Natural killer cell (primary cell): ENCODE measurements at regions not wholly inside any gene's neighbourhood (a gene's known extent, or its start where the extent isn't known, plus 50 kb on each side); places are given as distances from the start of the nearest gene placed in this dataset.

Experiments
- ATAC-seq, 3 donors: fragments of 150-1000 bp in 2 of 3; fragments of 200-7000 bp in 1 of 3; cut with Tn5 transposase; 1 replicate in 1 of 3; 2 replicates in 2 of 3; pipeline ENCODE4 v1.10.0; 2021; ENCODE audit warnings: mild to moderate bottlenecking in 2 of 3, moderate library complexity in 2 of 3
- DNase-seq, 2 donors: peaks; one replicate each; pipeline versions ENCODE4 v3.0.0 to v3.0.0-alpha.2; 2013 to 2021; ENCODE audit warnings: mixed read lengths in 1 of 2
- H3K27ac ChIP-seq: one replicate; pipeline ENCODE4 v1.5.1; 2013; ENCODE audit warnings: mild to moderate bottlenecking, low read length
- H3K27me3 ChIP-seq: one replicate; pipeline ENCODE4 v1.6.1; 2013; ENCODE audit warnings: low read length; ENCODE audit not compliant: control insufficient read depth, insufficient read depth
- H3K36me3 ChIP-seq: one replicate; pipeline ENCODE4 v1.6.1; 2013; ENCODE audit warnings: low read length; ENCODE audit not compliant: control insufficient read depth, insufficient read depth
- H3K4me1 ChIP-seq: one replicate; pipeline ENCODE4 v1.6.1; 2013; ENCODE audit warnings: low read length; ENCODE audit not compliant: control insufficient read depth, insufficient read depth
- H3K4me3 ChIP-seq: one replicate; pipeline ENCODE4 v1.5.1; 2013; ENCODE audit warnings: low read length
- H3K9me3 ChIP-seq: one replicate; pipeline ENCODE4 v1.6.1; 2013; ENCODE audit warnings: low read length; ENCODE audit not compliant: control insufficient read depth, insufficient read depth
- H3K27ac Mint-ChIP-seq, 2 donors: one replicate each; pipeline ENCODE4 v1.8.0; 2022; ENCODE audit warnings: mild to moderate bottlenecking in 2 of 2, mixed read lengths in 2 of 2, moderate library complexity in 1 of 2
- H3K27me3 Mint-ChIP-seq, 2 donors: one replicate each; pipeline ENCODE4 v1.8.0; 2022; ENCODE audit warnings: low read depth in 2 of 2, mixed read lengths in 2 of 2
- H3K36me3 Mint-ChIP-seq: one replicate; pipeline ENCODE4 v1.8.0; 2022; ENCODE audit warnings: mixed read lengths
- H3K4me1 Mint-ChIP-seq, 2 donors: one replicate each; pipeline ENCODE4 v1.8.0; 2022; ENCODE audit warnings: mixed read lengths in 2 of 2
- H3K4me3 Mint-ChIP-seq: one replicate; pipeline ENCODE4 v1.8.0; 2022; ENCODE audit warnings: mild to moderate bottlenecking, moderate library complexity, mixed read lengths
- H3K9me3 Mint-ChIP-seq, 2 donors: one replicate each; pipeline ENCODE4 v1.8.0; 2022; ENCODE audit warnings: mixed read lengths in 2 of 2
- WGBS: methylation state at CpG from one replicate; pipeline ENCODE4 v1.1.7; 2013; ENCODE audit warnings: missing lambda C conversion rate; ENCODE audit not compliant: insufficient coverage; 5-methylcytosine and 5-hydroxymethylcytosine counted together
- intact Hi-C: fragments of 100-400 bp; cut with micrococcal nuclease; formaldehyde crosslinking; loops from one replicate; pipeline ENCODE4 v1.14.2; 2022
- TF ChIP-seq, protein P1 (sequence below): fragments of 200-600 bp; IDR thresholded peaks from one replicate; pipeline ENCODE4 v1.8.0; 2022; ENCODE audit warnings: antibody characterized with exemption

DNA sequence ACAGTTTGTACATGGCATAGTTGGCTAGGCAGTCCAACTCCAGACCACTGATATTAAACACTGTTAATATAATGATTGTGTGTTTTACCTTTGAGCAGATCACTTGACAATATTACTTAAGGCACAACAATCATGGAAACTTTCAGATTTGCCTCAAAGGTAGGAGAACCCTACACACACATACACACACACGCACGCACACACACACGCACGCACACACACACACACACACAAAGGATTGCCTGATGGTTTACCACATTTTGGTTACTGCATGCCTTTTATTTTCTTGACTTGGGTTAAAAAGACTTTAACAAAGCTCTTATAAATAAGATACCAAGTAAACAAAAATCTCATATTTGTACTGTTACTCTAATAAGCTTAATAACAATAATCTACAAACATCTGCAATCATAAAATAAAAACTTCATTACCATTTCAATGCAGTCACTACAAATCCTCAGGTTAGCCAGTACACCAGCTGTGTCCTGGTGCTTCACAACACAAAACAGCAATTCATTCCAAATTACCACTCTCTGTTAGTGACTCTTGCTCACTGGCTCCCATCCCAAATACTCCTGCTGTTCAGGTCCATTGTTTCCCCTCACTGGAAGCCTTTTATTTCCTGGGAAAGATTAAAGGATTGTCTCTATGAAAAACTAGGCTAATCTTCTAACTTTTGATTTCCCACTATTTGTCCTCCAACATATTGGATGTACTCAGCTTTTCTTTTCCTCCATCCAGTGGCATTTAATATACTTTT is 175.2 kb upstream of the ATP2B1 start:
- H3K36me3 Mint-ChIP-seq, result no peaks in the 10 kb centered on the region
- ATAC-seq (no peak), DNase-seq (no peak)
- Histone ChIP-seq H3K27ac (no peak overlapping the region), H3K4me1 (peaks cover 16% of the 10 kb centered on the region), H3K9me3 (no peaks in the 10 kb centered on the region), H3K36me3 (no peaks in the 10 kb centered on the region), H3K4me3 (no peak overlapping the region), H3K27me3 (no peaks in the 10 kb centered on the region)
- no peaks in the 10 kb centered on the region for H3K9me3 Mint-ChIP-seq
- H3K27me3 Mint-ChIP-seq, result peaks cover 0 to 6% of the 10 kb centered on the region in 2 donors
- intact Hi-C loops, result loop anchor here (5.0 kb wide), 1 partner anchor 177 kb away; the partner anchor contains the start of gene ATP2B1
- peaks cover 32 to 38% of the 10 kb centered on the region in 2 donors for H3K4me1 Mint-ChIP-seq
- TF ChIP-seq, protein P1, sequence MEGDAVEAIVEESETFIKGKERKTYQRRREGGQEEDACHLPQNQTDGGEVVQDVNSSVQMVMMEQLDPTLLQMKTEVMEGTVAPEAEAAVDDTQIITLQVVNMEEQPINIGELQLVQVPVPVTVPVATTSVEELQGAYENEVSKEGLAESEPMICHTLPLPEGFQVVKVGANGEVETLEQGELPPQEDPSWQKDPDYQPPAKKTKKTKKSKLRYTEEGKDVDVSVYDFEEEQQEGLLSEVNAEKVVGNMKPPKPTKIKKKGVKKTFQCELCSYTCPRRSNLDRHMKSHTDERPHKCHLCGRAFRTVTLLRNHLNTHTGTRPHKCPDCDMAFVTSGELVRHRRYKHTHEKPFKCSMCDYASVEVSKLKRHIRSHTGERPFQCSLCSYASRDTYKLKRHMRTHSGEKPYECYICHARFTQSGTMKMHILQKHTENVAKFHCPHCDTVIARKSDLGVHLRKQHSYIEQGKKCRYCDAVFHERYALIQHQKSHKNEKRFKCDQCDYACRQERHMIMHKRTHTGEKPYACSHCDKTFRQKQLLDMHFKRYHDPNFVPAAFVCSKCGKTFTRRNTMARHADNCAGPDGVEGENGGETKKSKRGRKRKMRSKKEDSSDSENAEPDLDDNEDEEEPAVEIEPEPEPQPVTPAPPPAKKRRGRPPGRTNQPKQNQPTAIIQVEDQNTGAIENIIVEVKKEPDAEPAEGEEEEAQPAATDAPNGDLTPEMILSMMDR, result no peak
- H3K4me3 Mint-ChIP-seq, result no peak overlapping the region
- H3K27ac Mint-ChIP-seq, result peak overlapping the region in 1 of 2 donors; percentile 31
- WGBS, result 92% methylated on average over 4 of the region's 4 CpGs

DNA sequence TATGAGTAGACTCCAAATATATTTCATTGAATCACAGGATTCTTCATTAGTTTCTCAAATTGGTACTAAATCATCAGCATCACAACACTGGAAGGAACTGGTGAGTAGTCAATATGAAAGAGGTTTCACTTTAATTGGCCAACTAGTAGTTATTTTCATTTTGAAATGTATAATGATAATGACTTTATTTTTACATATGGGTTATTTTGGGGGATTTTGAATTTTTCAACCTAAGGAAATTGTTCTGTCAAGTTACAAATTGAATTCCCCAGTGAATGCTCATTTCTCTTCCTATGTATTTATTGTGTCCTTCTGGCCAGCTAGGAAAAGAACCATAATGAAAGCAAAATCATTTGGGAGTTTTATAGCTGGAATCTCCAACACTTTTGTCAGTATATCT is 174.2 kb upstream of the ATP2B1 start:
- TF ChIP-seq, protein P1, result no peak
- no peaks in the 10 kb centered on the region for H3K9me3 ChIP-seq
- Mint-ChIP-seq H3K27me3 (peaks cover 0 to 6% of the 10 kb centered on the region in 2 donors), H3K27ac (no peak overlapping the region), H3K9me3 (no peaks in the 10 kb centered on the region), H3K36me3 (no peaks in the 10 kb centered on the region), H3K4me3 (no peak overlapping the region), H3K4me1 (peaks cover 32 to 45% of the 10 kb centered on the region in 2 donors)
- H3K36me3 ChIP-seq, result no peaks in the 10 kb centered on the region
- H3K4me3 ChIP-seq, result no peak overlapping the region
- DNase-seq (no peak), ATAC-seq (no peak)
- intact Hi-C loops, result loop anchor here (5.0 kb wide), 1 partner anchor 175 kb away; the partner anchor contains the start of gene ATP2B1
- H3K27me3 ChIP-seq, result no peaks in the 10 kb centered on the region
- no peak overlapping the region for H3K27ac ChIP-seq
- H3K4me1 ChIP-seq, result peaks cover 16% of the 10 kb centered on the region

DNA sequence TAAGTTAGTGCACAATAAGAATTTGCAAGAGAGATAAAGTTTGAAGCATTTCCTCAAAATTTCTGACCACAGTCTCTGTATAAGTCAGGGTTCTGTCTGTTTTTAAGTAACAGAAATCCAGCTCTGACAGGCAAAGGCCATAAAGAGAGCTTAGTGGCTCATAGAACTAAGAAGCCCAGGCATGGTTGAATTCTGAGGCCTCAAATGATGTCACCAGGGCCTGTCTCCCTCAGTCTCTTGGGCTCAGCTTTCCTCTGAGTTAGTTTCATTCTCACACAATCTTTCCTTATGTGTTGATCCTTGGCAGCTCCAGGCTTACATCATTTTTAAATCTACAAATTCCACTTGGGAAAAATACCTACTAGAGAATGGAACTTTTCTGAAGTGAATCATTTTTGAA is 173.4 kb upstream of the ATP2B1 start:
- Histone ChIP-seq H3K4me3 (no peak overlapping the region), H3K36me3 (no peaks in the 10 kb centered on the region), H3K9me3 (no peaks in the 10 kb centered on the region), H3K4me1 (peaks cover 16% of the 10 kb centered on the region), H3K27me3 (no peaks in the 10 kb centered on the region), H3K27ac (peak overlapping the region; percentile 82)
- Mint-ChIP-seq H3K36me3 (no peaks in the 10 kb centered on the region), H3K4me3 (peak overlapping the region; percentile 25), H3K27me3 (peaks cover 0 to 2% of the 10 kb centered on the region in 2 donors), H3K4me1 (peaks cover 33 to 45% of the 10 kb centered on the region in 2 donors), H3K9me3 (no peaks in the 10 kb centered on the region), H3K27ac (peak overlapping the region; percentile 96)
- TF ChIP-seq, protein P1, result no peak
- ATAC-seq, result no peak
- intact Hi-C loops, result loop anchor here (5.0 kb wide), 1 partner anchor 175 kb away; the partner anchor contains the start of gene ATP2B1
- peak in 1 of 2 donors; percentile 44 for DNase-seq
